ENCODE measurements at regions not wholly inside any gene's neighbourhood (a gene's known extent, or its start where the extent isn't known, plus 50 kb on each side); places are given as distances from the start of the nearest gene placed in this dataset.

- H3K27me3 ChIP-seq (ENCODE audit: control insufficient read depth, insufficient read depth, low read length), result no peaks in the 10 kb centered on the region
- H2AFZ ChIP-seq (replicated peaks; ENCODE audit: low read length, poor library complexity), result no peak overlapping the region
- H2AK5ac ChIP-seq (ENCODE audit: low read depth, low read length), result no peak overlapping the region
- H2AK9ac ChIP-seq (replicated peaks; ENCODE audit: low read depth, low read length, poor library complexity), result no peak overlapping the region
- no peak overlapping the region for H3K4me3 ChIP-seq (ENCODE audit: insufficient read depth, low read depth, low read length)
- H3K79me1 ChIP-seq (ENCODE audit: low read depth in 1 of 2, low read length in 2 of 2), result no peaks in the 10 kb centered on the region
- no peaks in the 10 kb centered on the region for H3K36me3 ChIP-seq (ENCODE audit: control insufficient read depth, insufficient read depth, low read length)
- H3K9me1 ChIP-seq (ENCODE audit: insufficient read depth, low read length), result no peaks in the 10 kb centered on the region
- BruUV-seq (replicated peaks), result no TSS peak
- ATAC-seq (ENCODE audit: low read depth), result no peak
- no peak for DNase-seq
- H3K9ac ChIP-seq (ENCODE audit: low read depth, low read length), result no peak overlapping the region
- H4K8ac ChIP-seq (ENCODE audit: low read depth in 2 of 2, low read length in 2 of 2), result no peak overlapping the region
- no peak overlapping the region for H3K23ac ChIP-seq (ENCODE audit: low read depth, low read length)
- no peak overlapping the region for H3K56ac ChIP-seq (ENCODE audit: extremely low read depth, insufficient read depth, low read length)
- H2BK15ac ChIP-seq (ENCODE audit: low read depth, low read length), result no peak overlapping the region
- TF ChIP-seq BHLHE40 (IDR thresholded peaks at IDR 0.05; ENCODE audit: low read depth, low read length), result no peak
- no peak for TF ChIP-seq RFX5 (IDR thresholded peaks at IDR 0.05; ENCODE audit: low read depth, low read length)
- no peak for TF ChIP-seq CTCF (conservative IDR thresholded peaks at IDR 0.05; ENCODE audit: low read depth, low read length)
- no peak for TF ChIP-seq FOS (IDR thresholded peaks at IDR 0.05; ENCODE audit: low read depth, low read length)
- TF ChIP-seq ELK1 (IDR thresholded peaks at IDR 0.05; ENCODE audit: borderline replicate concordance, low read depth, low read length), result no peak
- no peak for TF ChIP-seq MXI1 (IDR thresholded peaks at IDR 0.05; ENCODE audit: borderline replicate concordance, low read depth, low read length)
- TF ChIP-seq RCOR1 (IDR thresholded peaks at IDR 0.05; ENCODE audit: insufficient replicate concordance, low read length), result no peak
- TF ChIP-seq POLR2A (IDR thresholded peaks at IDR 0.05; ENCODE audit: low read depth, low read length), result no peak
- TF ChIP-seq MAZ (IDR thresholded peaks at IDR 0.05; ENCODE audit: borderline replicate concordance, low read depth, low read length), result no peak
- no peak for TF ChIP-seq CEBPB (IDR thresholded peaks at IDR 0.05; ENCODE audit: low read depth, low read length)
- TF ChIP-seq RAD21 (IDR thresholded peaks at IDR 0.05; ENCODE audit: low read length), result no peak
- TF ChIP-seq SMC3 (IDR thresholded peaks at IDR 0.05; ENCODE audit: low read depth, low read length), result no peak
- no peak for TF ChIP-seq NFE2L2 (IDR thresholded peaks at IDR 0.05; ENCODE audit: low read depth, low read length)
- no peak for TF ChIP-seq MAFK (IDR thresholded peaks at IDR 0.05; ENCODE audit: low read depth, low read length)
- H4K91ac ChIP-seq (ENCODE audit: insufficient read depth, low read depth, low read length), result no peak overlapping the region
- WGBS, 2 experiments (ENCODE audit: extremely low coverage in 2 of 2, insufficient read length in 1 of 2), result no CpG with 5 or more reads among the region's 1 CpG
- ChIA-PET CTCF (no interaction called here), POLR2A (ENCODE audit: unreplicated experiment) (no interaction called here)
- H4K20me1 ChIP-seq (ENCODE audit: insufficient read depth, low read length), result no peaks in the 10 kb centered on the region
- no peak overlapping the region for H3K4me2 ChIP-seq (ENCODE audit: low read depth, low read length)
- intact Hi-C loops (cut with micrococcal nuclease) (no loop called here), in situ Hi-C loops (cut with MboI; ENCODE audit: low sequenced_read_pairs) (no loop called here), dilution Hi-C loops (cut with HindIII; ENCODE audit: low sequenced_read_pairs, unreplicated experiment) (no loop called here)
- no peaks in the 10 kb centered on the region for H3K4me1 ChIP-seq (ENCODE audit: control insufficient read depth, insufficient read depth, low read length)
- H3K4ac ChIP-seq (ENCODE audit: low read depth, low read length), result no peak overlapping the region
- H2BK20ac ChIP-seq (ENCODE audit: low read depth, low read length), result no peak overlapping the region
- H3K18ac ChIP-seq (ENCODE audit: low read depth, low read length), result no peak overlapping the region
- no peak overlapping the region for H3K14ac ChIP-seq (replicated peaks; ENCODE audit: low read depth, low read length)
- H3K27ac ChIP-seq (ENCODE audit: insufficient read depth, low read length), result no peak overlapping the region
- H4K5ac ChIP-seq (ENCODE audit: low read depth, low read length), result no peak overlapping the region
- H2BK120ac ChIP-seq (ENCODE audit: low read depth, low read length), result no peak overlapping the region
- H3K9me3 ChIP-seq (ENCODE audit: control insufficient read depth, insufficient read depth, low read length), result no peaks in the 10 kb centered on the region; the same call in 1 of the 2 replicates
- no peak overlapping the region for H2BK5ac ChIP-seq (ENCODE audit: low read depth, low read length, poor library complexity, severe bottlenecking)
Observed at GRCh38 chr2:125033871-125034270, 1008.8 kb downstream of the CNTNAP5 start.

Measured in IMR-90 (cell line).